MM.1S (cell line): ENCODE measurements at regions not wholly inside any gene's neighbourhood (a gene's known extent, or its start where the extent isn't known, plus 50 kb on each side); places are given as distances from the start of the nearest gene placed in this dataset.

ENCODE experiments used
- DNase-seq: peaks from one replicate; pipeline ENCODE4 v3.0.0-alpha.2; 2015
- H2AFZ ChIP-seq: fragments of 300-600 bp; sonication (generic); 2 replicates; pipeline ENCODE4 v1.6.0; 2016; ENCODE audit warnings: antibody characterized with exemption, low read length
- H3F3A ChIP-seq: fragments of 300-600 bp; sonication (generic); 2 replicates; pipeline ENCODE4 v1.6.1; 2016; ENCODE audit warnings: mild to moderate bottlenecking, antibody characterized with exemption, low read length, moderate library complexity, mixed read lengths; ENCODE audit not compliant: insufficient read depth
- H3K27ac ChIP-seq: fragments of 300-600 bp; sonication (generic); 2 replicates; pipeline ENCODE4 v1.5.1; 2016; ENCODE audit warnings: mild to moderate bottlenecking, low read length
- H3K27me3 ChIP-seq: fragments of 300-600 bp; sonication (generic); replicated peaks from 2 replicates; pipeline ENCODE4 v1.6.0; 2016; ENCODE audit warnings: low read length; ENCODE audit not compliant: insufficient read depth
- H3K36me3 ChIP-seq: fragments of 300-600 bp; sonication (generic); replicated peaks from 2 replicates; pipeline ENCODE4 v1.6.1; 2016; ENCODE audit warnings: mild to moderate bottlenecking, low read length, mixed read lengths; ENCODE audit not compliant: insufficient read depth
- H3K4me1 ChIP-seq: fragments of 300-600 bp; sonication (generic); 2 replicates; pipeline ENCODE4 v1.6.1; 2016; ENCODE audit warnings: low read length, mixed read lengths
- H3K4me2 ChIP-seq: fragments of 300-600 bp; sonication (generic); 2 replicates; pipeline ENCODE4 v1.6.0; 2016; ENCODE audit warnings: low read depth, low read length
- H3K4me3 ChIP-seq: fragments of 300-600 bp; sonication (generic); 2 replicates; pipeline ENCODE4 v1.5.1; 2016; ENCODE audit warnings: low read length, mixed read lengths
- H3K79me2 ChIP-seq: fragments of 300-600 bp; sonication (generic); 2 replicates; pipeline ENCODE4 v1.6.1; 2016; ENCODE audit warnings: mixed run types, low read length, mixed read lengths
- H3K9ac ChIP-seq: fragments of 300-600 bp; sonication (generic); 2 replicates; pipeline ENCODE4 v1.6.1; 2016; ENCODE audit warnings: low read length, mixed read lengths
- H3K9me2 ChIP-seq: fragments of 300-600 bp; sonication (generic); replicated peaks from 2 replicates; pipeline ENCODE4 v1.6.1; 2016; ENCODE audit warnings: mild to moderate bottlenecking, low read length, mixed read lengths; ENCODE audit not compliant: insufficient read depth
- H3K9me3 ChIP-seq: fragments of 300-600 bp; sonication (generic); replicated peaks from 2 replicates; pipeline ENCODE4 v1.6.1; 2016; ENCODE audit warnings: mild to moderate bottlenecking, low read length, mixed read lengths; ENCODE audit not compliant: insufficient read depth
- H4K20me1 ChIP-seq: fragments of 300-600 bp; sonication (generic); 2 replicates; pipeline ENCODE4 v1.6.1; 2016; ENCODE audit warnings: mild to moderate bottlenecking, low read length, moderate library complexity, mixed read lengths; ENCODE audit not compliant: insufficient read depth
- EZH2 ChIP-seq: fragments of 300-600 bp; sonication (generic); optimal IDR thresholded peaks from 2 replicates; pipeline ENCODE3; 2017; ENCODE audit warnings: low read depth, mild to moderate bottlenecking, antibody characterized with exemption, low read length, mixed read lengths
- EZH2phosphoT487 ChIP-seq: fragments of 300-600 bp; sonication (generic); IDR thresholded peaks from 2 replicates; pipeline ENCODE4 v1.6.1; 2018; ENCODE audit warnings: antibody characterized with exemption, low read length
- TF ChIP-seq, protein P1 (sequence below): fragments of 300-600 bp; sonication (generic); IDR thresholded peaks from 2 replicates; pipeline ENCODE4 v1.5.1; 2016; ENCODE audit warnings: antibody characterized with exemption, low read length, mixed read lengths

DNA sequence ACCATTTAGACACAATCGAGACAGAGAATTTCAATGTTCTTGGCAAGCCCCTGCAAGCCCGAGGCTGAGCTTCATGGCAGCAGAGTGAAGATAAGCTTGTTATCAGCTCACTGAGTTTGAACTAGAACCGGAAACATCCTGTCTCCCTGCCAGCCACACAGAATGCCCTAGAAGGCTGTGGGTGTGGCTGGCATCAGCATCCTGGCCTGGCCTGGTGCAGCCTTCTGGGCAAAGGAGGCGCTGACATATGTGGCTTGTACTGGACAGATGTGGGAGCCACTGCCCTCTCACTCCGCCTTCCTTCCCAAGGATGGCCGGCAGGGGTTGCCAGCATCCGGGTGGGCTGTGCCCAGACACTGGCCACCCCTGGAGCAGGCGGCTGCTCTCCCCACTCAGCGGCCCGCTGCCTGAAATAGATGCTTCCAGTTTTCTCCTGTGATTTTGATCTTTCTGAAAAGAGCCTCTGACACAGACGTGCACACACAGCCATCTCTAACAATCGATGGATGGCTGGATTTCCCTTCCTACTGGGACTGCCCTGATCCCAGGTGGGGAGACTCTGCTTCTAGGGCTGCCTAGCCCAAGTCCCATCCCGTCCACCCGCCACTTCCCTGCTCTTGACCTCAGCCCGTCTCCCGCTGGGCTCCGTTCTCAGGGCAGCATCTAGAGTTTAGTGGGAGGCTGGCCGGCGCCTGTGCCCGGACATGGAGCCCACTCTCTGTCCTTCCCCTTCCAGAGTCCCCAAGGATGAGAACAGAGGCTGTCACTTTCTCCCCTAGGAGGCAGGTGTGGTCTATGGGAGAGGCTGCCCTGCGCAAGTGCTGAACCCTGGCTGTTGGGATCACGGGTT, 149.7 kb downstream of the CTTN start:
- Histone ChIP-seq H2AFZ (no peak overlapping the region), H4K20me1 (no peaks in the 10 kb centered on the region), H3F3A (no peaks in the 10 kb centered on the region), H3K36me3 (no peaks in the 10 kb centered on the region), H3K9me2 (no peaks in the 10 kb centered on the region), H3K9ac (no peak overlapping the region), H3K4me3 (no peak overlapping the region), H3K4me2 (no peak overlapping the region), H3K27ac (no peak overlapping the region), H3K79me2 (no peaks in the 10 kb centered on the region), H3K27me3 (peaks cover 96% of the 10 kb centered on the region), H3K9me3 (no peaks in the 10 kb centered on the region), H3K4me1 (no peaks in the 10 kb centered on the region)
- DNase-seq: no peak
- no peak for TF ChIP-seq EZH2phosphoT487
- TF ChIP-seq, protein P1, sequence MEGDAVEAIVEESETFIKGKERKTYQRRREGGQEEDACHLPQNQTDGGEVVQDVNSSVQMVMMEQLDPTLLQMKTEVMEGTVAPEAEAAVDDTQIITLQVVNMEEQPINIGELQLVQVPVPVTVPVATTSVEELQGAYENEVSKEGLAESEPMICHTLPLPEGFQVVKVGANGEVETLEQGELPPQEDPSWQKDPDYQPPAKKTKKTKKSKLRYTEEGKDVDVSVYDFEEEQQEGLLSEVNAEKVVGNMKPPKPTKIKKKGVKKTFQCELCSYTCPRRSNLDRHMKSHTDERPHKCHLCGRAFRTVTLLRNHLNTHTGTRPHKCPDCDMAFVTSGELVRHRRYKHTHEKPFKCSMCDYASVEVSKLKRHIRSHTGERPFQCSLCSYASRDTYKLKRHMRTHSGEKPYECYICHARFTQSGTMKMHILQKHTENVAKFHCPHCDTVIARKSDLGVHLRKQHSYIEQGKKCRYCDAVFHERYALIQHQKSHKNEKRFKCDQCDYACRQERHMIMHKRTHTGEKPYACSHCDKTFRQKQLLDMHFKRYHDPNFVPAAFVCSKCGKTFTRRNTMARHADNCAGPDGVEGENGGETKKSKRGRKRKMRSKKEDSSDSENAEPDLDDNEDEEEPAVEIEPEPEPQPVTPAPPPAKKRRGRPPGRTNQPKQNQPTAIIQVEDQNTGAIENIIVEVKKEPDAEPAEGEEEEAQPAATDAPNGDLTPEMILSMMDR: no peak

DNA sequence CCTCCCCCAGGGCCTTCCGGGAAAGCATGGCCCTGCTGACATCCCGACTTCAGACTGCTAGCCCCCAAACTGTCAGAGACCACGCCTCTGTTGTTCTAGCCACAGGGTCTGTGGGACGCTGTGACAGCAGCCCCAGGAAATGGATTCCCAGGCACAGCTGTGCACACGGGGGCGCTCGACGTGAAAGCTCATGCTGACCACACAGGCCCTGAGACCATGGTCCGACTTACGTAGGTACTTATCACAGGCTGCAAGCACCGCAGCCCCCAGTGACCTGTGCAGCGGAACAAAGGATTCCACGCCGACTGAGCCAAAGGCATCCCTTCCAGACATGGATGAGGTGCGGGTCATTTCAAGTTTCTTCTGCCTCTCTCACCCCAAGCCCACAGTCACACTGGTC, 150.6 kb downstream of the CTTN start:
- Histone ChIP-seq H3K79me2 (no peaks in the 10 kb centered on the region), H3K4me1 (no peaks in the 10 kb centered on the region), H3K4me2 (no peak overlapping the region), H3K9me3 (no peaks in the 10 kb centered on the region), H3K27ac (no peak overlapping the region), H2AFZ (no peak overlapping the region), H3K4me3 (no peak overlapping the region), H4K20me1 (no peaks in the 10 kb centered on the region), H3K9ac (no peak overlapping the region), H3K27me3 (peaks cover 96% of the 10 kb centered on the region), H3K36me3 (no peaks in the 10 kb centered on the region), H3K9me2 (no peaks in the 10 kb centered on the region), H3F3A (no peaks in the 10 kb centered on the region)
- TF ChIP-seq EZH2phosphoT487: no peak
- no peak for TF ChIP-seq EZH2
- TF ChIP-seq, protein P1: no peak
- DNase-seq: no peak

DNA sequence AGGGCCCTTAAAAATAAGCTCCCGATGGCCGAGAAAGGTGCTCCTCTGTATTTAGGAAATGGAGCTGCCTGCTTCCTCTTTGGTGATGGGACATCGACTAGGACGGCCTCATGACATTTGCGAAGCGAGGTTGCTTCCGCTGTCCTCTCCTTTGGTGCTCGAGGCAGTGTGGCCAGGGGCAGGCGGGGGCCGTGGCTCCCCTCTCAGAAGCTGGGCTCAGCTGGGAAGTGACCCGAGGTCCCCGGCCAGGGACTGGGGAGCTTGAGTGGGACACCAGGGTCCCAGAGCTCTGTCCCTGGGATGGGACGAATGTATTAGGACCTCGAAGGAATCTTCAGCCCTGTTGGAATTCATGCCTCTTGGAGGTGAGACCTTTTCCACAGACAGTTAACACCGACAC, 151.1 kb downstream of the CTTN start:
- Histone ChIP-seq H3K4me3 (no peak overlapping the region), H3K9me2 (no peaks in the 10 kb centered on the region), H4K20me1 (no peaks in the 10 kb centered on the region), H3K36me3 (no peaks in the 10 kb centered on the region), H2AFZ (no peak overlapping the region), H3K27ac (no peak overlapping the region), H3K27me3 (peaks cover 96% of the 10 kb centered on the region), H3K79me2 (no peaks in the 10 kb centered on the region), H3K4me1 (no peaks in the 10 kb centered on the region), H3F3A (no peaks in the 10 kb centered on the region), H3K9me3 (no peaks in the 10 kb centered on the region), H3K4me2 (no peak overlapping the region), H3K9ac (no peak overlapping the region)
- TF ChIP-seq EZH2phosphoT487: no peak
- TF ChIP-seq, protein P1: no peak
- DNase-seq: no peak
